H1 (cell line): ENCODE measurements at regions not wholly inside any gene's neighbourhood (a gene's known extent, or its start where the extent isn't known, plus 50 kb on each side); places are given as distances from the start of the nearest gene placed in this dataset.

ENCODE experiments used
- CTCF ChIA-PET: fragments of 300-600 bp; sonication (Branson Sonifier 250); formaldehyde crosslinking; loops from one replicate; lab custom pipeline; 2021; ENCODE audit not compliant: partially characterized antibody; lab: Charles Lee
- POLR2A ChIA-PET: fragments of 300-600 bp; sonication (Branson Sonifier 250); formaldehyde crosslinking; loops from one replicate; lab custom pipeline; 2021; ENCODE audit warnings: inconsistent platforms; ENCODE audit not compliant: partially characterized antibody; lab: Charles Lee
- DNase-seq, 2 experiments: peaks; one replicate each; pipeline versions ENCODE4 v3.0.0 to v3.0.0-alpha.2; 2010 to 2022; ENCODE audit warnings: low spot score in 2 of 2, low read depth in 1 of 2, mixed read lengths in 1 of 2
- FAIRE-seq: peaks from 2 replicates; lab custom pipeline; 2011; peaks lifted over from hg19 to GRCh38; lab: Jason Lieb, UNC
- H2AFZ ChIP-seq: 2 replicates; pipeline ENCODE4 v1.8.1; 2012; ENCODE audit warnings: low read length, inconsistent platforms
- H2AK5ac ChIP-seq: 2 replicates; pipeline ENCODE4 v1.6.1; 2013; ENCODE audit warnings: low read depth, low read length
- H2BK120ac ChIP-seq: replicated peaks from 2 replicates; pipeline ENCODE3; 2013; ENCODE audit warnings: low read depth, low read length, inconsistent platforms
- H2BK12ac ChIP-seq: 2 replicates; pipeline ENCODE4 v1.6.1; 2013; ENCODE audit warnings: low read depth, low read length
- H2BK15ac ChIP-seq: 2 replicates; pipeline ENCODE4 v1.6.1; 2013; ENCODE audit warnings: low read length
- H2BK20ac ChIP-seq: 2 replicates; pipeline ENCODE4 v1.6.1; 2013; ENCODE audit warnings: low read length
- H2BK5ac ChIP-seq: 2 replicates; pipeline ENCODE4 v1.6.1; 2013; ENCODE audit warnings: low read depth, low read length
- H3K14ac ChIP-seq: 2 replicates; pipeline ENCODE4 v1.6.1; 2013; ENCODE audit warnings: inconsistent platforms; ENCODE audit not compliant: insufficient read length
- H3K18ac ChIP-seq: 2 replicates; pipeline ENCODE4 v1.6.1; 2013; ENCODE audit warnings: low read length; ENCODE audit errors: extremely low read depth
- H3K23ac ChIP-seq: 2 replicates; pipeline ENCODE4 v1.6.1; 2013; ENCODE audit warnings: inconsistent platforms; ENCODE audit not compliant: insufficient read length
- H3K23me2 ChIP-seq: 2 replicates; pipeline ENCODE4 v1.6.1; 2013; ENCODE audit warnings: low read depth, low read length
- H3K27ac ChIP-seq: 2 replicates; pipeline ENCODE4 v1.6.1; 2011; ENCODE audit warnings: low read depth, low read length, inconsistent platforms
- H3K27me3 ChIP-seq, 4 experiments: replicated peaks in 1 of 4; 1 replicate in 1 of 4; 2 replicates in 3 of 4; pipeline versions ENCODE4 v1.6.1 to v1.8.1; 2011 to 2013; ENCODE audit warnings: low read length in 3 of 4, mild to moderate bottlenecking in 3 of 4, inconsistent platforms in 2 of 4, mixed read lengths in 2 of 4, moderate library complexity in 1 of 4; ENCODE audit not compliant: control insufficient read depth in 3 of 4, insufficient read depth in 3 of 4; ENCODE audit errors: extremely low read depth in 1 of 4
- H3K36me3 ChIP-seq, 4 experiments: 2 replicates each; pipeline versions ENCODE4 v1.6.1 to v1.8.1; 2011 to 2013; ENCODE audit warnings: mild to moderate bottlenecking in 4 of 4, low read length in 3 of 4, moderate library complexity in 2 of 4, control low read depth in 1 of 4, inconsistent platforms in 1 of 4; ENCODE audit not compliant: insufficient read depth in 4 of 4, control insufficient read depth in 2 of 4
- H3K4ac ChIP-seq: replicated peaks from 2 replicates; pipeline ENCODE3; 2013; ENCODE audit warnings: low read length, low read depth, mixed read lengths, inconsistent platforms; ENCODE audit not compliant: insufficient read length
- H3K4me1 ChIP-seq, 4 experiments: replicated peaks in 1 of 4; 1 replicate in 1 of 4; 2 replicates in 3 of 4; pipeline versions ENCODE4 v1.6.1 to v1.8.1; 2011 to 2013; ENCODE audit warnings: low read length in 3 of 4, inconsistent platforms in 2 of 4, mixed read lengths in 1 of 4; ENCODE audit not compliant: insufficient read depth in 4 of 4, control insufficient read depth in 3 of 4
- H3K4me2 ChIP-seq, 2 experiments: 2 replicates each; pipeline versions ENCODE4 v1.6.1 to v1.8.1; 2011 to 2013; ENCODE audit warnings: low read depth in 2 of 2, low read length in 2 of 2, control low read depth in 1 of 2, inconsistent platforms in 1 of 2, mild to moderate bottlenecking in 1 of 2; ENCODE audit not compliant: insufficient read depth in 1 of 2
- H3K4me3 ChIP-seq, 4 experiments: fragments of 200-600, 300-600 bp in 1 of 4; sonication (generic), shearing (Covaris generic), sonication (Bioruptor Twin) in 1 of 4; 2 replicates each; pipeline versions ENCODE4 v1.5.1 to v1.8.1; 2011 to 2016; ENCODE audit warnings: low read length in 4 of 4, low read depth in 3 of 4, control low read depth in 2 of 4, inconsistent platforms in 2 of 4, mild to moderate bottlenecking in 2 of 4, mixed read lengths in 1 of 4, moderate library complexity in 1 of 4; ENCODE audit not compliant: insufficient read depth in 2 of 4; ENCODE audit errors: extremely low read depth in 1 of 4
- H3K56ac ChIP-seq: replicated peaks from 2 replicates; pipeline ENCODE3; 2013; ENCODE audit warnings: low read depth, mild to moderate bottlenecking, mixed read lengths, low read length, inconsistent platforms; ENCODE audit not compliant: insufficient read length
- H3K79me1 ChIP-seq: 2 replicates; pipeline ENCODE4 v1.6.1; 2013; ENCODE audit warnings: low read depth, low read length, control low read depth
- H3K79me2 ChIP-seq, 2 experiments: 2 replicates each; pipeline versions ENCODE4 v1.6.1 to v1.8.1; 2012 to 2013; ENCODE audit warnings: low read length in 2 of 2, mild to moderate bottlenecking in 2 of 2, inconsistent platforms in 1 of 2; ENCODE audit not compliant: insufficient read depth in 2 of 2, control insufficient read depth in 1 of 2
- H3K9ac ChIP-seq, 4 experiments: replicated peaks in 1 of 4; 1 replicate in 1 of 4; 2 replicates in 3 of 4; pipeline versions ENCODE4 v1.6.1 to v1.8.1; 2011 to 2013; ENCODE audit warnings: low read depth in 3 of 4, low read length in 3 of 4, control low read depth in 2 of 4, mild to moderate bottlenecking in 2 of 4, moderate library complexity in 2 of 4, inconsistent platforms in 1 of 4; ENCODE audit errors: extremely low read depth in 1 of 4
- H3K9me3 ChIP-seq, 2 experiments: 2 replicates each; pipeline versions ENCODE4 v1.6.1 to v1.8.1; 2012 to 2013; ENCODE audit warnings: mild to moderate bottlenecking in 2 of 2, moderate library complexity in 2 of 2, control low read depth in 1 of 2, inconsistent platforms in 1 of 2, low read depth in 1 of 2, low read length in 1 of 2, mixed read lengths in 1 of 2; ENCODE audit not compliant: insufficient read depth in 2 of 2
- H4K20me1 ChIP-seq, 2 experiments: replicated peaks in 1 of 2; 2 replicates each; pipeline versions ENCODE3 to v1.8.1; 2011 to 2013; ENCODE audit warnings: inconsistent platforms in 2 of 2, low read length in 2 of 2, mild to moderate bottlenecking in 1 of 2; ENCODE audit not compliant: insufficient read depth in 2 of 2, control insufficient read depth in 1 of 2
- H4K5ac ChIP-seq: 2 replicates; pipeline ENCODE4 v1.6.1; 2013; ENCODE audit warnings: low read length, low read depth, mixed read lengths, inconsistent platforms; ENCODE audit not compliant: insufficient read length
- H4K8ac ChIP-seq: 2 replicates; pipeline ENCODE4 v1.8.0; 2013; ENCODE audit warnings: mild to moderate bottlenecking, moderate library complexity, low read length, inconsistent platforms; ENCODE audit not compliant: insufficient read depth; ENCODE audit errors: extremely low read depth
- H4K91ac ChIP-seq: replicated peaks from 2 replicates; pipeline ENCODE3; 2013; ENCODE audit warnings: low read length, mixed read lengths, inconsistent platforms; ENCODE audit not compliant: insufficient read length
- BCL11A ChIP-seq, 2 experiments: IDR thresholded peaks; one replicate each; pipeline ENCODE4 v1.6.1; 2011; ENCODE audit warnings: low read depth in 2 of 2, low read length in 2 of 2, mild to moderate bottlenecking in 2 of 2
- CHD1 ChIP-seq: IDR thresholded peaks from 2 replicates; pipeline ENCODE4 v1.6.1; 2012; ENCODE audit warnings: low read depth, low read length, improper control_type of control experiment
- JUN ChIP-seq: IDR thresholded peaks from 2 replicates; pipeline ENCODE4 v1.6.1; 2011; ENCODE audit warnings: low read depth, mild to moderate bottlenecking, improper control_type of control experiment, low read length
- KDM4A ChIP-seq: IDR thresholded peaks from one replicate; pipeline ENCODE4 v1.7.1; 2012; ENCODE audit warnings: low read depth, mild to moderate bottlenecking, moderate library complexity, low read length, inconsistent platforms; ENCODE audit not compliant: severe bottlenecking
- RBBP5 ChIP-seq: IDR thresholded peaks from 2 replicates; pipeline ENCODE4 v1.7.1; 2012; ENCODE audit warnings: low read depth, mild to moderate bottlenecking, inconsistent platforms, low read length, moderate library complexity, borderline replicate concordance
- SAP30 ChIP-seq: fragments of 300-600 bp; sonication (generic); IDR thresholded peaks from 2 replicates; pipeline ENCODE4 v1.7.1; 2012; ENCODE audit warnings: low read length, moderate library complexity, mild to moderate bottlenecking, inconsistent platforms; ENCODE audit not compliant: insufficient read depth, insufficient replicate concordance
- SIN3A ChIP-seq, 2 experiments: IDR thresholded peaks in 1 of 2; conservative IDR thresholded peaks in 1 of 2; 2 replicates each; pipeline ENCODE4 v1.6.1; 2011 to 2012; ENCODE audit warnings: low read length in 2 of 2, improper control_type of control experiment in 1 of 2, low read depth in 1 of 2, mild to moderate bottlenecking in 1 of 2
- SP1 ChIP-seq: IDR thresholded peaks from 2 replicates; pipeline ENCODE4 v1.6.1; 2011; ENCODE audit warnings: low read depth, low read length
- SP2 ChIP-seq: IDR thresholded peaks from 2 replicates; pipeline ENCODE4 v1.6.1; 2012; ENCODE audit warnings: mild to moderate bottlenecking, low read length, inconsistent platforms
- WGBS, 2 experiments: shearing (Covaris generic) in 1 of 2; methylation state at CpG; one replicate each; pipeline versions ENCODE4 v1.1.6 to v1.1.7; 2013 to 2015; ENCODE audit warnings: low lambda C conversion rate in 2 of 2, mixed read lengths in 2 of 2, inconsistent platforms in 1 of 2, low coverage in 1 of 2, missing lambda C conversion rate in 1 of 2; ENCODE audit not compliant: insufficient replicate concordance in 2 of 2, insufficient coverage in 1 of 2, insufficient read length in 1 of 2; ENCODE audit errors: extremely low coverage in 1 of 2, missing lambda C conversion rate in 1 of 2; 5-methylcytosine and 5-hydroxymethylcytosine counted together
- TF ChIP-seq, protein P1 (sequence below): IDR thresholded peaks from 2 replicates; pipeline ENCODE4 v1.6.1; 2012; ENCODE audit warnings: inconsistent platforms

DNA sequence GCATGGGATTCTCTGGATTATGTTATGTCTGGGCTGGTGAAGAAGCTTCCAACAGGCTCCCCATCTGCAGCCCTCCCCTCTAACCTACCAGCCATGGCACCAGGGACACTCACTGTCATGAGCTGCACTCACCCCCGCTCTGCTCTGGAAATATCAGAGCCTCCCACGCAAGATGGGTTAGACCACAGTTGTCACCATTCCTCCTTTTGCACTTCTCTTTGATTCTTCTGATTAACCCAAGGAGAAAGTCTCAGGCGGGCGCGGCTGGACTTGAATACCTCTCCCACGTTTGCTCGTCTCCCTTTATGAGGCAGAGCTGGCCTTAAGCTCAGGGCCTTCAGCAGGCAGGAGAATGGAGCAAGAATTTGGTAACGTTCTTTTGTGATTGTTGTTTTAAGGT is 128.1 kb downstream of the CEBPB start:
- ChIA-PET CTCF (interaction anchor here (0.6 to 1.8 kb wide), 5 partner anchors 9 to 65 kb away, joined by 3 read pairs; no protein-coding TSS in a partner anchor), POLR2A (no interaction called here)
- Histone ChIP-seq H3K23me2 (peaks cover 6% of the 10 kb centered on the region; the same call in 1 of the 2 replicates), H3K23ac (no peak overlapping the region), H3K18ac (no peak overlapping the region), H3K4ac (no peak overlapping the region), H3K14ac (no peak overlapping the region), H3K4me3 (no peak overlapping the region), H2BK5ac (no peak overlapping the region), H4K8ac (no peak overlapping the region), H2AK5ac (no peak overlapping the region), H3K79me2 (no peaks in the 10 kb centered on the region), H3K9me3 (no peaks in the 10 kb centered on the region), H3K56ac (no peak overlapping the region), H3K27me3 (no peaks in the 10 kb centered on the region), H3K4me2 (no peak overlapping the region), H3K79me1 (no peaks in the 10 kb centered on the region), H4K20me1 (no peaks in the 10 kb centered on the region), H3K9ac (no peak overlapping the region), H2BK15ac (no peak overlapping the region), H3K4me1 (peaks cover 0 to 12% (median 7%) of the 10 kb centered on the region in 4 experiments; a peak in 5 of 7 replicates), H2BK120ac (no peak overlapping the region), H3K27ac (no peak overlapping the region), H3K36me3 (no peaks in the 10 kb centered on the region), H4K5ac (no peak overlapping the region), H2BK12ac (no peak overlapping the region), H2AFZ (no peak overlapping the region), H4K91ac (no peak overlapping the region), H2BK20ac (no peak overlapping the region)
- no peak for DNase-seq
- no peak for FAIRE-seq
- 85% methylated on average over 8 of the region's 8 CpGs; no CpG with 5 or more reads in 1 of the 2 experiments for WGBS, 2 experiments
- TF ChIP-seq, protein P1, sequence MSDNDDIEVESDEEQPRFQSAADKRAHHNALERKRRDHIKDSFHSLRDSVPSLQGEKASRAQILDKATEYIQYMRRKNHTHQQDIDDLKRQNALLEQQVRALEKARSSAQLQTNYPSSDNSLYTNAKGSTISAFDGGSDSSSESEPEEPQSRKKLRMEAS: no peak
- no peak for TF ChIP-seq SP2
- TF ChIP-seq BCL11A (IDR thresholded peaks at IDR 0.05; ENCODE audit: low read depth in 2 of 2, low read length in 2 of 2): no peak
- no peak for TF ChIP-seq KDM4A
- no peak for TF ChIP-seq JUN
- TF ChIP-seq SP1: no peak
- TF ChIP-seq CHD1: no peak
- no peak for TF ChIP-seq SAP30
- TF ChIP-seq RBBP5: no peak
- TF ChIP-seq SIN3A (conservative IDR thresholded peaks at IDR 0.05 in 1 of 2, IDR thresholded peaks at IDR 0.05 in 1 of 2; ENCODE audit: low read depth in 1 of 2, low read length in 2 of 2): no peak
